Activated CD4-positive, CD25-positive, alpha-beta regulatory T cell treated with anti-CD3 and anti-CD28 coated beads, Interleukin-2, amount 50 U/mL, for 16 hours (primary cell): ENCODE measurements at regions not wholly inside any gene's neighbourhood (a gene's known extent, or its start where the extent isn't known, plus 50 kb on each side); places are given as distances from the start of the nearest gene placed in this dataset.
"Not testable (repeated sequence)": the region's sequence is repeated elsewhere in the genome, so short reads cannot be mapped to it uniquely, and the experiment has no call there.

Source experiments
- DNase-seq: peaks from one replicate; pipeline ENCODE4 v3.0.0-alpha.2; 2020; ENCODE audit warnings: low read depth, low spot score

GRCh38 chr1:65581119-65581518, 160.7 kb downstream of the LEPR start:
- DNase-seq, result no peak

GRCh38 chr1:65584399-65584798, 163.9 kb downstream of the LEPR start:
- no peak for DNase-seq

DNA sequence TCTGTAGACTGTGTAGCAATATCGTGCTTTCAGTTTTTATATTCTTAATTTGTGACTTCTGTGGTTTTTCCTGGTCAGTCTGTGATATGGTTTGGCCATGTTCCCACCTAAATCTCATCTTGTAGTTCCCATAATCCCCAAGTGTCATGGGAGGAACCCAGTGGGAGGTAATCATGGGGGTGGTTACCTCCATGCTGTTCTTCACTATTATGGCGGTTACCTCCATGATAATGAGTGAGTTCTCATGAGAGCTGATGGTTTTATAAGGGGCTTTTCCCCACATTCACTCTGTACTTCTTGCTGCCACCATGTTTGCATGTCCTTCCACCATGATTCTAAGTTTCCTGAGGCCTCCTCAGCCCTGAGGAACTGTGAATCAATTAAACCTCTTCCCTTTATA, 169.8 kb downstream of the LEPR start:
- no peak for DNase-seq

DNA sequence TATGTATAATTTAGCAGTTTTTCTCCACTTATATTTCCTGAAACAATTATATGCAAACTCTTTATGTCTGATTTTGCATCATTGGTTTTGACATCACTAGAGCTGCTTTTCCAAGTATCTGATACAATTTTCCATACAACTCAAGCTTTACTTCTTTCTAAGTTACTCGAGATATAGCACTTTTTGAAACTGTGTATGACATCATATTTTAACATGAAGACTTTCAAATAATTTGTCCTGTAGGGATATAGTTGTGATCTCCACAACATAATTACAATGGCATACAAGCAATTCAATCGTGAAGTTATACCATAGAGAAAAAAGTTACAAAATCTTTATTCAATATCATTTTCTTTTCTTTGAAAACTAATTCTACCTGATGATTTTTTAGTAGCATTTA, 173.0 kb downstream of the LEPR start:
- DNase-seq, result no peak

DNA sequence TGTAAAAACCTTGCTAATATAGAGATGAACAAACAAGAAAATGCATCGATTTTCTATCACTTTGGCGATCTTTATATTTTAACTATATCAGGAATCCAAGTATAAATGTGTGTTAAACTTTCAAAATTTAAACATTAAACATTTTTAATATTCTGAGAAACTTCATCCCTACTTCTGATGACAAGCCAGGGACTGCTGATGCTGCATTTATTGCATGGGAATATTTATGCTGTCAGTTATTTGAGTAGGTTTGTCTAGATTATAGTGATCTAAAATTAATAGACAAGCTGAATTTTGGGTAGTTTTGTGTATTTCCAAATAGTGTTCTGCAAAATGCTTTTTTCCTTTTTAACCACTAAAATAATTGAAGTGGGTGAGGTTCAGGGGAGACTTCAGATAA, 175.3 kb downstream of the LEPR start:
- DNase-seq, result no peak

- no peak for DNase-seq
Observed at GRCh38 chr1:65596768-65597167, 176.3 kb downstream of the LEPR start.

DNA sequence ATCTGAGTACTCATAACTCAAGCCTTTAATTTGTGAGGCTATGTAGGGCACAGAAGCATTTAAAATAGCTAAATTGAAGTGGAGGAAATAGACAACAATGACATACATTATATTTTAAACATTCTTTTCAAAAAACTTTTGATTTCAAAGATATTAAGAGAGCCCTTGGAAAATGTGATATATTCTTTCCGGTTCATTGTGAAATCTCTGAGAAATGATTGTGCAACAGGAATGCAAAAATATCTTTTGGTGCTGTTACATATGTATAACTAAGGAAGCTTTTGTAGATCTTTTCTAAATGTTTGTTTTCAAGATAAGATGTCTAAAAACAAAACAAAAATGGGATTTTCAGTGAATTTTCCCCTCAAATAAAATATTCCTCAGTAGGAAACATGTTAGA, 185.2 kb downstream of the LEPR start:
- DNase-seq, result no peak

- no peak for DNase-seq
Observed at GRCh38 chr1:65606426-65606825, 186.0 kb downstream of the LEPR start.

GRCh38 chr1:65613884-65614283, 178.8 kb upstream of the PDE4B start:
- no peak for DNase-seq

DNA sequence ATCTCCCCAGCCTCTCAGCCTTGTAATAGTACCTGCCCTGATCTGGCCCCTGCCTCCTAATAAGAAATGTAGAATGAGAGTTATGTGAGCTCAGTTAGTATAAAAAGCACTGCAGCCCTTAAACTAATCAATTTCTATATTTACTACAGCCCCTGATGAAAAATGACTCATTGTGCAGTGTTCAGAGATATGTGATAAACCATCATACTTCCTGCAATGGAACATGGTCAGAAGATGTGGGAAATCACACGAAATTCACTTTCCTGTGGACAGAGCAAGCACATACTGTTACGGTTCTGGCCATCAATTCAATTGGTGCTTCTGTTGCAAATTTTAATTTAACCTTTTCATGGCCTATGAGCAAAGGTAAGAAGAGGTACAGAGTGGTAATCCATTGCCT, 176.8 kb upstream of the PDE4B start:
- DNase-seq, result no peak

DNA sequence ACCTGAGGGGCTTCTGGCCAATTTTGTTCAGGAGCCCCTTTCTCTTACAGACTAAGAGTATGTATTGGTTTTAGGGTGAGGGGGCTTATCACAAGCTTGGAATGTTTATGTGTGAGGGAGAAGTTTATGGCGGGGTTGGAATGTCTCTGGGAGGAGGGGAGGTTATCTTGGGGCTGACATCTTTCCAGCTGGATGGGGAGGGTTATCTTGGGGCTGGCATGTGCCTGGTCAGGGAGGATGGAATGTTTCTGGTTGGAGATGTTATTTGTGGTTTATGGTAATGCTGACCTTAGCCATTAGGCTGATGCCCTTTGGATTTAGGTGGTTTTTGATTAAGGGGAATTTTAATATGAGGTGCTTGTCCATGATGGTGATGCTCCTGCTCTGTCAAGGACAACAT, 171.0 kb upstream of the PDE4B start:
- DNase-seq, result not testable (repeated sequence)

DNA sequence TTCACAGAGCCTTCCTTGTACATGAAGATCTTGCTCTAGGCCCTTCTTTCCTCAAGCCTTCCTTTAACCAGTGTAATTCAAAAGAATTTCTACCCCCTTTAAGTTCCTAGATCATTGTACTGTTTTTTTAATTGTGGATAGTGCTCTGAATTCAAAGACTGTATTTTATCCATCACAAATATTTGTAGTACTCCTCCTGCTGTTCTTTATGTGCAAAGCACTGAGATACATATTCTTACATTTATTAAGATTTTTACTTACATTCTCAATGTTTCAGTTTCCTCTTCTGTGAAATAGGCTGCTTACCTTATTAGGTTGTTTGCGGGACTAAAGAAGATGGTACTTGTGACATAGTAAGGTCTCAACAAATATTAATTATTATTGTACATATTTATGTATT, 168.8 kb upstream of the PDE4B start:
- no peak for DNase-seq

- no peak for DNase-seq
Observed at GRCh38 chr1:65625528-65625927, 167.2 kb upstream of the PDE4B start.

DNA sequence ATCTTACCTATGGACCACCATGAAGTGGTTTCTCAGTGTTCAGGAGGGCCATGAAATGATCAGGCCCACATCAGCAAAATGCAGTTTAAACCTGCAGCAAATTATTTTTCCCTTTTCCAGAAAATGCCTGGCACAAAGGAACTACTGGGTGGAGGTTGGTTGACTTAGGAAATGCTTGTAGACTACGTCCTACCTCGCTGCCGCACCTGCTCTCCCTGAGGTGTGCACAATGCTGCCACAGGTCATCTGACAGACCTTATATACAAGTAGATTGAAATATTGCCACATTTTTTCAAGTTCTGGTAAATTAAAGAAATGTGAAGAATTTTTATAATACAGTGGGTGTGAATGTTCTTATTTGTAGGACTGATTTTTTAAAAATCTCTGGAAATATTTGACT, 166.7 kb upstream of the PDE4B start:
- no peak for DNase-seq

- no peak for DNase-seq
Observed at GRCh38 chr1:65629788-65630187, 162.9 kb upstream of the PDE4B start.

GRCh38 chr1:65630855-65631254, 161.8 kb upstream of the PDE4B start:
- DNase-seq, result no peak

DNA sequence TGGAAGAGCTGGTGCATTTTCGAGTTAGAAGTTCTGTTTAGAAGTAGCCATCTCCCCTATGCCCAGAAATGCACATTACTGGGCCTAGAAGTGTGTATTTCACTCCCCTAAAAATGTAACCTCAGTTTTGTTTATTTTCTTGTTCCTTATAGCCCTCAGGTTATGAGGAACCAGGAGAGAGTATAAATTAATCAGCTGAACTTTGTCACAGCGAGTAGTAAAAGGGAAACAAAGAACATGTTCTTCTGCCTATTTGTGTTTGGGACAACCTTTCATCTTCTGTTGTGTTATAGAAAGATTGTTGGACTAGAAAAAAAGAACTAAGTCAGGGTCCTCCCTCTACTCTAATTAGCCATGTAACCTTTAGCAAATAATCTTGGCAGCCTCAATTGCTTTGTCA, 160.5 kb upstream of the PDE4B start:
- no peak for DNase-seq

DNA sequence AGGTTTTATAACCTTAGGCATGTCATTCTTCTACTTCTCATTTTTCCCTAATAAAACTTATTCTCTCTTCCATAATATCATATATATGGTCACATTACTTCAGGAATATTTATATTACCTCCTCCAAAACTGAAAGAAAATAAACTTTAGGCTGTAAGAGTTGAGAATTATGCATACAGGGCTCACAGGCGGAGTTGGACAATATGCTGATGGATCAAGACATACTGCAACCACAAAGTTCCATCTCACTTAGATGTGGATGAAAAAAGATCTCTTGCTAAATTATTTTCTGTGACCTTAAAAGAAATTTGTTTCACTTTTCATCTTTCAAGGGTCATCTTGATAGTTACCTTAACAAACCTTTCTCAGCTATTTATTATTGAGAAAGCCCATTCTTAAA, 152.6 kb upstream of the PDE4B start:
- no peak for DNase-seq

GRCh38 chr1:65649185-65649584, 143.5 kb upstream of the PDE4B start:
- DNase-seq, result not testable (repeated sequence)

- DNase-seq, result no peak
Observed at GRCh38 chr1:65650682-65651081, 142.0 kb upstream of the PDE4B start.

GRCh38 chr1:65654526-65654925, 138.2 kb upstream of the PDE4B start:
- DNase-seq, result not testable (repeated sequence)

- not testable (repeated sequence) for DNase-seq
Observed at GRCh38 chr1:65657609-65658008, 135.1 kb upstream of the PDE4B start.

DNA sequence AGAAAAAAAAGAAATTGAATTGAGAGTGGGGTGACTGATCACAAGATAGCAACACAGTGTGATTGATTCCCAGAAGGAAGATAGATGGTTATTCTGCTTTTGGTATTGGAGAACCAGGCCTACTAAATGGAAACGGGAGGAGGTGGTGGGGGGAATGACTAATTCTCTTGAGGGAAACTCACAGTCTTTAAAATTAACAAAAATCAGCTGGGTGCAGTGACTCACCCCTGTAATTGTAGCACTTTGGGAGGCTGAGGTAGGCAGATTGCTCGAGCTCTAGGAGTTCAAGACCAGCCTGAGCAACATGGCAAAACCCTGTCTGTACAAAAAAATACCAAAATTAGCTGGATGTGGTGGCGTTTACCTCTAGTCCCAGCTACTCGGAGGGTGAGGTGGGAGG, 134.6 kb upstream of the PDE4B start:
- no peak for DNase-seq

DNA sequence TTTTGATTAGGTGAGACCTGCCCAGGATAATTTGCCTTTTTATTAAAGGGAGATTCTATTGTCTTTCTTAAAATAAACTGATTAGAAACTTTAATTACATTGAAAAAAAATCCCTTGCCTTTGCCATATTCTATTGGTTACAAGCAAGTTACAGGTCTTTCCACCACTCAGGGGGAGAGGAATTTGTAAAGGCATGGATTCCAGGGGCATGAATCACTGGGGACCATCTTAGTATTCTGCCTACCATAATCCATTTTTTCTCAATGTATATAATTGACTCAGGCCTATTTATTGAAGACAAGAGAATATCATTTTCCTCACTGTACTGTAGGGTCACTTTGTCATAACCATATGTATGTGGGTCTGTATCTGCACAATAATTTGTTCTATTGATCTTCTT, 124.3 kb upstream of the PDE4B start:
- no peak for DNase-seq

DNA sequence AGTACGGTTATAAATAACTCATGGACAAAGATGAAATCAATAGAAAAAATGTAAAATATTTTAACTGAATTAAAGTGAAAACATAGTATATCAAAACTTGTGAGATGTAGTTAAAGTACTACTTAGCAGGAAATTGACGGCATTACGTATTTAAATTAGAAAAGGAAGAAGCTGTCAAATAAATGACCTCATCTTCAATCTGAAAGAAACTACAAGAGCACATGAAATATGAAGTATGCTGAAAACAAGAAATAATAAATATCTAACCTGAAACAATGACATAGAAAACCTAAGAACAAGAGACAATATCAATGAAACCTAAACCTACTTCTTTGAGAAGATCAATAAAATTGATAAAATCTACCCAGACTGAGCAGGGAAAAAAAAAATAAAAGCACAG, 122.2 kb upstream of the PDE4B start:
- no peak for DNase-seq
